ENCODE measurements at regions not wholly inside any gene's neighbourhood (a gene's known extent, or its start where the extent isn't known, plus 50 kb on each side); places are given as distances from the start of the nearest gene placed in this dataset.

- Mint-ChIP-seq H3K9me3 (no peaks in the 10 kb centered on the region), H3K27me3 (ENCODE audit: low read depth) (peaks cover 27% of the 10 kb centered on the region), H3K36me3 (ENCODE audit: low read depth) (no peaks in the 10 kb centered on the region), H3K4me1 (ENCODE audit: low read depth) (peaks cover 15% of the 10 kb centered on the region), H3K27ac (no peak overlapping the region), H3K4me3 (no peak overlapping the region)
- no peak for DNase-seq (ENCODE audit: low spot score)
Measured at GRCh38 chr4:111930659-111931058, 214.6 kb upstream of the FAM241A start.

DNA sequence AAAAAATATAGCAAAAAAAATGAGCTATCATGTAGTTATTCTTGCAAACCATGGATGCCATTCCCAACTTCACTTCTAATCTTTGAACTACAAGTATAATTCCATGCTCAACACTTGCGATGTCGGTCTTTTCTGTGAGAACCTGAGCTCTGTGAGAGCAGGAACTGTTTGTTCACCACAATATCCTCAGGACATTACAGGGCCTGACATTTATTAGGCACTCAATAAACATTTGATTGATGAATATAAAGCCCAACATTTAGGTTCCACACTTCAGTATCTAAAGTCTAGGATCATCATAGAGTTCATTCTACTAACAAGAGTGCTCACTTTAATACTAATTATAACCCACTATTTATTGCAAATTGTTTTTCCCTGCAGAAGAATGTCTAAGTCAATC is 211.6 kb upstream of the FAM241A start:
- Mint-ChIP-seq H3K36me3 (ENCODE audit: low read depth) (no peaks in the 10 kb centered on the region), H3K4me1 (ENCODE audit: low read depth) (peaks cover 15% of the 10 kb centered on the region), H3K9me3 (no peaks in the 10 kb centered on the region), H3K27ac (no peak overlapping the region), H3K4me3 (no peak overlapping the region), H3K27me3 (ENCODE audit: low read depth) (peaks cover 22% of the 10 kb centered on the region)
- no peak for DNase-seq (ENCODE audit: low spot score)

DNA sequence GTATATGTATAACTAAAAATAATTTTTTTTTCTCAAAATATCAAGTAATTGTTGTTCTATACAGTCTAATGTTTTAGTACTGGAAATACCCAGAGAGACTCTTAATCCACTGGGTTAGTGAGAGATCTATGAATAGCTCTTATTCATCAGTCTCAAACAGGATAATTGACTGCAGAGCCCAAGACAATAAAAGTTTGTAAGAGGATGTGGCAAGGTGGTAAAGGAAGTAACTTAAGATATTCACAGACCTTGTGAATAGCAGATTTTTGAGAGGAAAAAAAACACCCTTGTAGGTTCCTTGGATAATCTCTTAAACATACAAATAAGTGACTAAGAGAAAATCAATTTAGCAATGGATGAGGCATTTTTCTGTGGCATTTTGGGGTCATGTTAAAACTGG is 210.9 kb upstream of the FAM241A start:
- Mint-ChIP-seq H3K27me3 (ENCODE audit: low read depth) (peaks cover 22% of the 10 kb centered on the region), H3K9me3 (no peaks in the 10 kb centered on the region), H3K27ac (no peak overlapping the region), H3K4me3 (no peak overlapping the region), H3K4me1 (ENCODE audit: low read depth) (peaks cover 15% of the 10 kb centered on the region), H3K36me3 (ENCODE audit: low read depth) (no peaks in the 10 kb centered on the region)
- DNase-seq (ENCODE audit: low spot score) = no peak

DNA sequence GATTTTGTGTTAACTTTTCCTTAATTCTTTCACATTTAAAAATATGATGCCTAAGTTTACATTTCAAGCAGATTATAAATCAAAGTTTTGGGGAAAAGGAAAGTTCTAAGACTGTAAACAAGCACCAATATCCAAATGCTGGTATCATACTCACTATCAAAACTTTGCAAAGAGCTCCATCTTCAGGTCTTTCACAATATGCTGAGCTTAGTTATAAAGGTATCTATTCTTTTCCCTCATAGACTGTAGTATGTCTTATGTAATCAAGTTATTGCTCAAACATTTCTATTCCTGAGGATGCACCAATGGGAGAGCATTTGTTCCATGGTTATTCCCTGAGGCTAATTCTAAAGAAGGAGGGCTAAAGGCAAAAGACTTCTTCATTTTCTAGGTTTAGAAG is 207.9 kb upstream of the FAM241A start:
- Mint-ChIP-seq H3K9me3 (no peaks in the 10 kb centered on the region), H3K27ac (no peak overlapping the region), H3K4me3 (no peak overlapping the region), H3K4me1 (ENCODE audit: low read depth) (peaks cover 5% of the 10 kb centered on the region), H3K27me3 (ENCODE audit: low read depth) (peaks cover 9% of the 10 kb centered on the region), H3K36me3 (ENCODE audit: low read depth) (no peaks in the 10 kb centered on the region)
- no peak for DNase-seq (ENCODE audit: low spot score)

GRCh38 chr4:111941957-111942356 is 203.3 kb upstream of the FAM241A start:
- Mint-ChIP-seq H3K9me3 (no peaks in the 10 kb centered on the region), H3K4me1 (ENCODE audit: low read depth) (no peaks in the 10 kb centered on the region), H3K27me3 (ENCODE audit: low read depth) (no peaks in the 10 kb centered on the region), H3K4me3 (no peak overlapping the region), H3K27ac (no peak overlapping the region), H3K36me3 (ENCODE audit: low read depth) (no peaks in the 10 kb centered on the region)
- DNase-seq (ENCODE audit: low spot score) = no peak

GRCh38 chr4:111943796-111944203 is 201.5 kb upstream of the FAM241A start:
- Mint-ChIP-seq H3K9me3 (no peaks in the 10 kb centered on the region), H3K4me1 (ENCODE audit: low read depth) (no peaks in the 10 kb centered on the region), H3K27me3 (ENCODE audit: low read depth) (no peaks in the 10 kb centered on the region), H3K4me3 (no peak overlapping the region), H3K27ac (no peak overlapping the region), H3K36me3 (ENCODE audit: low read depth) (no peaks in the 10 kb centered on the region)
- DNase-seq (ENCODE audit: low spot score) = no peak

DNA sequence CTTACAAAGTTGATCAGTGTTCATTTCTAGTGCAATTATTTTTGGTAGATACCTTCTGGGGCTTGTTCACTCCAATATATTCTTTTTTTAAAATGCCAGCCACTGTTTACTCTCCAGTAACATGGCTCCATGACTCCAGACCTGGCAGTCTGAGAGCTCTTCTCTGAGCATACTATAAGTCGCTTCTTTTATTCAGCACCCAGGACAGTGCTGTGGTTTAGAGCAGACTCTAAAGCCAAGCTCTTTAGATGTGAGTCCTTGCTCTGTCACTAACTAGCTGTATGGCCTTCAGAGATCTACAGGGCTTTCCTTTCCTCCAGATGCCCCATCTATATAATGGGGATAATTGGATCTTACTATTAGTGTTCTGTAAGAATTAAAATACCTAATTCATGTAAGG is 200.2 kb upstream of the FAM241A start:
- H3K27ac Mint-ChIP-seq = no peak overlapping the region

GRCh38 chr4:111946800-111947199 is 198.5 kb upstream of the FAM241A start:
- Mint-ChIP-seq H3K27me3 (ENCODE audit: low read depth) (no peaks in the 10 kb centered on the region), H3K27ac (no peak overlapping the region), H3K9me3 (no peaks in the 10 kb centered on the region), H3K4me3 (no peak overlapping the region), H3K36me3 (ENCODE audit: low read depth) (no peaks in the 10 kb centered on the region), H3K4me1 (ENCODE audit: low read depth) (no peaks in the 10 kb centered on the region)
- no peak for DNase-seq (ENCODE audit: low spot score)

More for the DNA sequence above, 200.2 kb upstream of the FAM241A start:
- Mint-ChIP-seq H3K36me3 (ENCODE audit: low read depth) (no peaks in the 10 kb centered on the region), H3K27me3 (ENCODE audit: low read depth) (no peaks in the 10 kb centered on the region), H3K4me3 (no peak overlapping the region), H3K9me3 (no peaks in the 10 kb centered on the region), H3K4me1 (ENCODE audit: low read depth) (no peaks in the 10 kb centered on the region)
- DNase-seq (ENCODE audit: low spot score) = no peak

- DNase-seq (ENCODE audit: low spot score) = no peak
- H3K9me3 Mint-ChIP-seq = no peaks in the 10 kb centered on the region
Measured at GRCh38 chr4:111952688-111953087, 192.6 kb upstream of the FAM241A start.

DNA sequence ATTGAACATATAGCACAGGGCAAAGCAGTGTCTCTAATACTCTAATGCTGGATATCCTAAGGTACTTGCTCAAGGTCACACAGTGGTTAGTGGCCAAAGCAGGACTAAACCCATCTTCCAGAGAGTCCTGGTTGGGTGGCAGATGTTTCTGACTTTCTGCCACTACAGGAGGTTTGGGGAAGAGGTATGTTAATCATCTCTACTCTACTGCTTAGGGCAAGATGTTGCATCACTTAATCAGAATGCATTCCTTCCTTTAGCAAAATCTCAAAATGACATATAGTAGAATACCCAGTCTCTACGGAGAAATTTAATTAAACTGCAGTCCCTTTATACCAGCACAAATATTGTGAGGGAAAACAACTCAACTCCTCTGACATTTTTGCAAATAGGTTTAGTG is 190.7 kb upstream of the FAM241A start:
- no peaks in the 10 kb centered on the region for H3K36me3 Mint-ChIP-seq (ENCODE audit: low read depth)
- no peak overlapping the region for H3K27ac Mint-ChIP-seq
- H3K4me1 Mint-ChIP-seq (ENCODE audit: low read depth) = no peaks in the 10 kb centered on the region
- H3K4me3 Mint-ChIP-seq = no peak overlapping the region
- H3K9me3 Mint-ChIP-seq = no peaks in the 10 kb centered on the region
- DNase-seq (ENCODE audit: low spot score) = no peak
- H3K27me3 Mint-ChIP-seq (ENCODE audit: low read depth) = no peaks in the 10 kb centered on the region

More at GRCh38 chr4:111952688-111953087, 192.6 kb upstream of the FAM241A start:
- H3K4me1 Mint-ChIP-seq (ENCODE audit: low read depth) = no peaks in the 10 kb centered on the region
- H3K27ac Mint-ChIP-seq = no peak overlapping the region
- H3K36me3 Mint-ChIP-seq (ENCODE audit: low read depth) = no peaks in the 10 kb centered on the region
- H3K27me3 Mint-ChIP-seq (ENCODE audit: low read depth) = no peaks in the 10 kb centered on the region
- H3K4me3 Mint-ChIP-seq = no peak overlapping the region

- DNase-seq (ENCODE audit: low spot score) = no peak
- Mint-ChIP-seq H3K27ac (no peak overlapping the region), H3K36me3 (ENCODE audit: low read depth) (no peaks in the 10 kb centered on the region), H3K9me3 (no peaks in the 10 kb centered on the region), H3K4me1 (ENCODE audit: low read depth) (no peaks in the 10 kb centered on the region), H3K27me3 (ENCODE audit: low read depth) (no peaks in the 10 kb centered on the region), H3K4me3 (no peak overlapping the region)
Measured at GRCh38 chr4:111955001-111955400, 190.3 kb upstream of the FAM241A start.

- H3K27ac Mint-ChIP-seq = no peak overlapping the region
- H3K4me1 Mint-ChIP-seq (ENCODE audit: low read depth) = no peaks in the 10 kb centered on the region
- no peaks in the 10 kb centered on the region for H3K36me3 Mint-ChIP-seq (ENCODE audit: low read depth)
- no peaks in the 10 kb centered on the region for H3K9me3 Mint-ChIP-seq
- DNase-seq (ENCODE audit: low spot score) = no peak
- H3K27me3 Mint-ChIP-seq (ENCODE audit: low read depth) = no peaks in the 10 kb centered on the region
- no peak overlapping the region for H3K4me3 Mint-ChIP-seq
Measured at GRCh38 chr4:111957116-111957515, 188.1 kb upstream of the FAM241A start.

DNA sequence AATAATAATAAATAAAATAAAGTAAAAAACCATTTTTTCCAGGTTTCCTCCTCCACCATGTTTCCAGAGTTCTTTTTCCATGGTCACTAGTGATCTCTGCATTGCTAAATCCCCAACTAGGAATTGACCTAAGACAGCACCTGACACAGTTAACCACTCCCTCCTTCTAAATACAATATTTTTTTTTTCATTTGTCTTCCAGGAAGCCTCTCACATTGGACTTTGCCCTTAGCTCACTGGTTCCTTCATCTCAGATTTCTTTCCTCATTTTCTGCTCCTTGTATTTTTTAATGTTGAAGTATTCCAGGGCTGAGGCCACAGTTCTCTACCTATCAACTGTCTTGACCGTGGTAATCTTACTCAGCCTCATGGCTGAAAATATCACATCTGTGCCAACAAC is 187.3 kb upstream of the FAM241A start:
- Mint-ChIP-seq H3K36me3 (ENCODE audit: low read depth) (no peaks in the 10 kb centered on the region), H3K9me3 (no peaks in the 10 kb centered on the region), H3K27me3 (ENCODE audit: low read depth) (no peaks in the 10 kb centered on the region), H3K4me1 (ENCODE audit: low read depth) (no peaks in the 10 kb centered on the region), H3K4me3 (no peak overlapping the region), H3K27ac (no peak overlapping the region)
- no peak for DNase-seq (ENCODE audit: low spot score)

DNA sequence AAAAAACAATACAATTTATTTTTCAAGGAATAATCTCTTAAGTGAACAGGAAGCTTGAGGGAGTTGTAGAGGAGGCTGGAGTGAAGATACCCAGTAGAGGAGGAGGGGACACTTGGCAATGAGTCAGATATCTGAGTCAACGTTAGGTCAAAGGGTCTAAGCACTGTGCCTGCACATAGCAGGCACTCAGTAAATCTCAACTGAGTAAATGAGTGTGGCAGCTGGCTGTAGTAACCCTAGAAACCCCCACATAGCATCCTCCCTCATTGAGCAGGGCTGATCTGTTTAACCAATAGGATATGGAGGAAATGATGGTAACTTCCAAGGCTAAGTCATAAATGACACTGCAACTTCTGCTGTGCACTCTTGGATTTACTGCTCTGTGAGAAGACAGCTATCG is 186.0 kb upstream of the FAM241A start:
- no peaks in the 10 kb centered on the region for H3K36me3 Mint-ChIP-seq (ENCODE audit: low read depth)
- H3K4me3 Mint-ChIP-seq = no peak overlapping the region
- H3K27ac Mint-ChIP-seq = no peak overlapping the region
- no peaks in the 10 kb centered on the region for H3K9me3 Mint-ChIP-seq
- DNase-seq (ENCODE audit: low spot score) = no peak
- H3K27me3 Mint-ChIP-seq (ENCODE audit: low read depth) = no peaks in the 10 kb centered on the region
- no peaks in the 10 kb centered on the region for H3K4me1 Mint-ChIP-seq (ENCODE audit: low read depth)

GRCh38 chr4:111960241-111960667 is 185.0 kb upstream of the FAM241A start:
- Mint-ChIP-seq H3K9me3 (no peaks in the 10 kb centered on the region), H3K36me3 (ENCODE audit: low read depth) (no peaks in the 10 kb centered on the region), H3K4me3 (no peak overlapping the region), H3K27ac (no peak overlapping the region), H3K4me1 (ENCODE audit: low read depth) (no peaks in the 10 kb centered on the region), H3K27me3 (ENCODE audit: low read depth) (no peaks in the 10 kb centered on the region)
- no peak for DNase-seq (ENCODE audit: low spot score)

Data from T-helper 2 cell treated with Interferon-gamma antibody and Interleukin-4, amounts not matched to agents 5 μg/mL and 100 μg/mL, for 36 hours (primary cell).